ENCODE measurements at regions not wholly inside any gene's neighbourhood (a gene's known extent, or its start where the extent isn't known, plus 50 kb on each side); places are given as distances from the start of the nearest gene placed in this dataset.

DNA sequence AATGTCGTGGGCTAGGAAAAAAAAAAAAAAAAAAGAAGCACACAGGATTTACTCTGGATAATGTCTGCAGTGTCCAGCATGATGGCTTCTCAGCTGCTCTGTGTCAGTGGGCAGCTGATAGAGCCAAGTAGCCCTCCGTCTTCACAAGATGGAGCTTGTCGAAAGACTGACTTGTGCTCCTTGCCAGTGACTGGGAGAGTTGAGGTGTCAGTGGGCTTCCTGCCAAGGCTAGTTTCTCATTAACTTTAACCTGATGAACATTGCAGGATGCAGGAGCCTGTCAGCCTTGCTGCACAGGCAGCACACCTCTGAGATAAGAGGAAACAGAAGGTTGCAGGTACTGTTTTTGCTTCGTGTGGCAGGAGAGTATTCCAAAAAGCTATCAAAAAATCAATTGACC, 171.4 kb upstream of the SGCD start:
- TF ChIP-seq, protein P1, sequence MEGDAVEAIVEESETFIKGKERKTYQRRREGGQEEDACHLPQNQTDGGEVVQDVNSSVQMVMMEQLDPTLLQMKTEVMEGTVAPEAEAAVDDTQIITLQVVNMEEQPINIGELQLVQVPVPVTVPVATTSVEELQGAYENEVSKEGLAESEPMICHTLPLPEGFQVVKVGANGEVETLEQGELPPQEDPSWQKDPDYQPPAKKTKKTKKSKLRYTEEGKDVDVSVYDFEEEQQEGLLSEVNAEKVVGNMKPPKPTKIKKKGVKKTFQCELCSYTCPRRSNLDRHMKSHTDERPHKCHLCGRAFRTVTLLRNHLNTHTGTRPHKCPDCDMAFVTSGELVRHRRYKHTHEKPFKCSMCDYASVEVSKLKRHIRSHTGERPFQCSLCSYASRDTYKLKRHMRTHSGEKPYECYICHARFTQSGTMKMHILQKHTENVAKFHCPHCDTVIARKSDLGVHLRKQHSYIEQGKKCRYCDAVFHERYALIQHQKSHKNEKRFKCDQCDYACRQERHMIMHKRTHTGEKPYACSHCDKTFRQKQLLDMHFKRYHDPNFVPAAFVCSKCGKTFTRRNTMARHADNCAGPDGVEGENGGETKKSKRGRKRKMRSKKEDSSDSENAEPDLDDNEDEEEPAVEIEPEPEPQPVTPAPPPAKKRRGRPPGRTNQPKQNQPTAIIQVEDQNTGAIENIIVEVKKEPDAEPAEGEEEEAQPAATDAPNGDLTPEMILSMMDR (IDR thresholded peaks at IDR 0.05; ENCODE audit: insufficient read depth, low read length, poor library complexity, severe bottlenecking) = no peak
- TF ChIP-seq EZH2phosphoT487 (conservative IDR thresholded peaks at IDR 0.05; ENCODE audit: low read length) = no peak
